Testis (tissue), 2 donors: ENCODE measurements at regions not wholly inside any gene's neighbourhood (a gene's known extent, or its start where the extent isn't known, plus 50 kb on each side); places are given as distances from the start of the nearest gene placed in this dataset.
"Not testable (repeated sequence)": the region's sequence is repeated elsewhere in the genome, so short reads cannot be mapped to it uniquely, and the experiment has no call there.

Experiments used
- POLR2A ChIP-seq: fragments of 450-650 bp; IDR thresholded peaks from one replicate; pipeline ENCODE4 v1.6.1; 2017; ENCODE audit warnings: antibody characterized with exemption, mild to moderate bottlenecking, moderate library complexity
- TF ChIP-seq, protein P1 (sequence below), 3 experiments: fragments of 450-650 bp in 2 of 3; fragments of 200-600 bp in 1 of 3; sonication (generic) in 1 of 3; IDR thresholded peaks; one replicate each; pipeline ENCODE4 v1.5.1; 2016 to 2019; ENCODE audit warnings: antibody characterized with exemption in 3 of 3, mild to moderate bottlenecking in 2 of 3, moderate library complexity in 1 of 3

DNA sequence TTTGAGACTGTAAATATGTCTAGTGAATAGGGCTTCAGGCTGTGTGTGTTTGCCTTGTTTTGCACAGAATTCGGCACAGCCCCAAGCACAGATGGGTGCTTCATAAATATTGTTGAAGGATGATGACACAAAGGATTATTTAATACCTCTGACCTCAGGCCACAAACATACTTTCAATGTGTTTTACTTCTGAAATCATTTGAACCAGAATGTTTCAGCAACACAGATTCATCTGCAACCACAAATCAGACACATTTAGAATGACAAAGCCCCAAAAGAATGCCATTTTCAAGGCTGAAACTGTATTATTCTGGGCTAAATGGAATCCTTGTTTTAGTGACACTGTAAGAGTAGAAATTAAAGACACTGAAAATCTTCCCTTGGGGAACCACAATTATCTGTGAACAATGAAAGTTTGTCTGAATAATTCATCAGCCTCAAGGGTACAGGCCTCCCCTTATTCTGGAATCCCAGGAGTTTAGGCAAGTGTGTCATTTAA, 93.7 kb downstream of the FOXD4L6 start:
- TF ChIP-seq, protein P1, sequence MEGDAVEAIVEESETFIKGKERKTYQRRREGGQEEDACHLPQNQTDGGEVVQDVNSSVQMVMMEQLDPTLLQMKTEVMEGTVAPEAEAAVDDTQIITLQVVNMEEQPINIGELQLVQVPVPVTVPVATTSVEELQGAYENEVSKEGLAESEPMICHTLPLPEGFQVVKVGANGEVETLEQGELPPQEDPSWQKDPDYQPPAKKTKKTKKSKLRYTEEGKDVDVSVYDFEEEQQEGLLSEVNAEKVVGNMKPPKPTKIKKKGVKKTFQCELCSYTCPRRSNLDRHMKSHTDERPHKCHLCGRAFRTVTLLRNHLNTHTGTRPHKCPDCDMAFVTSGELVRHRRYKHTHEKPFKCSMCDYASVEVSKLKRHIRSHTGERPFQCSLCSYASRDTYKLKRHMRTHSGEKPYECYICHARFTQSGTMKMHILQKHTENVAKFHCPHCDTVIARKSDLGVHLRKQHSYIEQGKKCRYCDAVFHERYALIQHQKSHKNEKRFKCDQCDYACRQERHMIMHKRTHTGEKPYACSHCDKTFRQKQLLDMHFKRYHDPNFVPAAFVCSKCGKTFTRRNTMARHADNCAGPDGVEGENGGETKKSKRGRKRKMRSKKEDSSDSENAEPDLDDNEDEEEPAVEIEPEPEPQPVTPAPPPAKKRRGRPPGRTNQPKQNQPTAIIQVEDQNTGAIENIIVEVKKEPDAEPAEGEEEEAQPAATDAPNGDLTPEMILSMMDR (IDR thresholded peaks at IDR 0.05): not testable (repeated sequence)
- TF ChIP-seq POLR2A: not testable (repeated sequence)
